GM18508 (cell line): ENCODE measurements at regions not wholly inside any gene's neighbourhood (a gene's known extent, or its start where the extent isn't known, plus 50 kb on each side); places are given as distances from the start of the nearest gene placed in this dataset.

Experiments used
- ATAC-seq: cut with Tn5 transposase; IDR thresholded peaks from one replicate; pipeline ENCODE4 v1.9.1; 2021; ENCODE audit warnings: moderate number of reproducible peaks; ENCODE audit not compliant: insufficient read depth, unreplicated experiment

GRCh38 chr3:104460477-104461406, 906.0 kb upstream of the ALCAM start:
- no peak for ATAC-seq

GRCh38 chr3:104461431-104461830, 905.3 kb upstream of the ALCAM start:
- no peak for ATAC-seq

GRCh38 chr3:104472221-104472620, 894.5 kb upstream of the ALCAM start:
- ATAC-seq, result no peak

- ATAC-seq, result no peak
Measured at GRCh38 chr3:104474011-104474410, 892.7 kb upstream of the ALCAM start.

GRCh38 chr3:104503022-104503421, 863.7 kb upstream of the ALCAM start:
- no peak for ATAC-seq

GRCh38 chr3:104510131-104510849, 856.4 kb upstream of the ALCAM start:
- ATAC-seq, result no peak

- ATAC-seq, result no peak
Measured at GRCh38 chr3:104514371-104514770, 852.3 kb upstream of the ALCAM start.

- no peak for ATAC-seq
Measured at GRCh38 chr3:104514776-104515175, 851.9 kb upstream of the ALCAM start.

- ATAC-seq, result peak; percentile 29
Measured at GRCh38 chr3:104519068-104519467, 847.6 kb upstream of the ALCAM start.

GRCh38 chr3:104519468-104520227, 847.1 kb upstream of the ALCAM start:
- ATAC-seq, result no peak

GRCh38 chr3:104520228-104520655, 846.5 kb upstream of the ALCAM start:
- ATAC-seq, result no peak

- peak; percentile 52 for ATAC-seq
Measured at GRCh38 chr3:104521606-104522336, 844.9 kb upstream of the ALCAM start.

GRCh38 chr3:104523136-104523535, 843.6 kb upstream of the ALCAM start:
- ATAC-seq, result no peak

- peak; percentile 82 for ATAC-seq
Measured at GRCh38 chr3:104526901-104527401, 839.8 kb upstream of the ALCAM start.

- no peak for ATAC-seq
Measured at GRCh38 chr3:104530934-104531333, 835.8 kb upstream of the ALCAM start.

GRCh38 chr3:104536715-104537114, 830.0 kb upstream of the ALCAM start:
- ATAC-seq, result no peak

GRCh38 chr3:104537323-104537722, 829.4 kb upstream of the ALCAM start:
- no peak for ATAC-seq

- no peak for ATAC-seq
Measured at GRCh38 chr3:104546301-104546700, 820.4 kb upstream of the ALCAM start.

GRCh38 chr3:104547031-104547430, 819.7 kb upstream of the ALCAM start:
- ATAC-seq, result no peak

- no peak for ATAC-seq
Measured at GRCh38 chr3:104548401-104548800, 818.3 kb upstream of the ALCAM start.
